Vagina (tissue), 2 donors: ENCODE measurements at regions not wholly inside any gene's neighbourhood (a gene's known extent, or its start where the extent isn't known, plus 50 kb on each side); places are given as distances from the start of the nearest gene placed in this dataset.

Experiments used
- DNase-seq, 2 donors: peaks; one replicate each; pipeline ENCODE4 v3.0.0-alpha.2; 2017; ENCODE audit errors: extremely low spot score in 2 of 2
- H3K27ac ChIP-seq: fragments of 200-600 bp; sonication (generic); one replicate; pipeline ENCODE4 v1.5.1; 2019
- H3K27me3 ChIP-seq: fragments of 200-600 bp; sonication (generic); one replicate; pipeline ENCODE4 v1.5.1; 2019
- H3K36me3 ChIP-seq, 2 donors: fragments of 200-600 bp; sonication (generic); one replicate each; pipeline ENCODE4 v1.5.1; 2017 to 2019
- H3K4me1 ChIP-seq: fragments of 200-600 bp; sonication (generic); one replicate; pipeline ENCODE4 v1.5.1; 2019
- H3K4me3 ChIP-seq, 2 donors: fragments of 200-600 bp; sonication (generic); 1 replicate in 1 of 2; 2 replicates in 1 of 2; pipeline ENCODE4 v1.5.1; 2016 to 2019
- H3K9me3 ChIP-seq: fragments of 200-600 bp; sonication (generic); one replicate; pipeline ENCODE4 v1.5.1; 2019
- POLR2A ChIP-seq, 2 donors: fragments of 450-650 bp; IDR thresholded peaks; one replicate each; pipeline ENCODE4 v1.6.1; 2017; ENCODE audit warnings: antibody characterized with exemption in 2 of 2, mild to moderate bottlenecking in 2 of 2, moderate library complexity in 2 of 2
- POLR2AphosphoS5 ChIP-seq, 2 donors: sonication (generic); formaldehyde crosslinking; IDR thresholded peaks; one replicate each; pipeline ENCODE4 v1.9.0; 2017; ENCODE audit warnings: antibody characterized with exemption in 2 of 2, mild to moderate bottlenecking in 2 of 2, low read depth in 1 of 2; ENCODE audit not compliant: insufficient read depth in 1 of 2
- intact Hi-C: fragments of 100-400 bp; cut with DNase I; formaldehyde crosslinking; loops from one replicate; pipeline ENCODE4 v1.15.1; 2023
- TF ChIP-seq, protein P1 (sequence below), 3 experiments: fragments of 450-650 bp in 2 of 3; fragments of 200-600 bp in 1 of 3; sonication (generic) in 1 of 3; IDR thresholded peaks; one replicate each; pipeline ENCODE4 v1.5.1; 2017 to 2019; ENCODE audit warnings: antibody characterized with exemption in 3 of 3, mild to moderate bottlenecking in 2 of 3, moderate library complexity in 2 of 3

DNA sequence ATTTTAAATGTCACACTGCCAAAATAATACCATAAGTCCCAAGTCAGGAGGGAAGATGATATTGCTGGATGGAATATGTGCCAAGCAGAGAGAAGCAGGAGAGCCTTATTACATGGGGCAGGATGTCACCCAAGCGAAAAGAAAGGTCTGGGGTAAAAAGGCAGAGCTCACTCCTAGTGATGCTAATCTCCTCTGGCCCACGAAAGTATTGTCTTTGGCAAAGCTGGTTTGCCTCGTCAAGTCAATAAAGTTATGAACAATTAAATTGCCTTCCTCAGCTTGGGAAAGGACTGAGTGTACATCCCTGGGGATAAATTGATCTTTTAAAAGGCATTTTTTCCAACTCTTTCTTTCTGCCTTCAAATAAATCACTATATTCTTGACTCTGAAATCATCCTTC, 220.6 kb downstream of the DMAC1 start:
- Histone ChIP-seq H3K36me3 (no peaks in the 10 kb centered on the region), H3K27ac (no peak overlapping the region), H3K4me1 (no peaks in the 10 kb centered on the region), H3K9me3 (no peaks in the 10 kb centered on the region), H3K27me3 (no peaks in the 10 kb centered on the region), H3K4me3 (no peak overlapping the region)
- no peak for DNase-seq
- TF ChIP-seq POLR2AphosphoS5 (IDR thresholded peaks at IDR 0.05; ENCODE audit: insufficient read depth in 1 of 2, low read depth in 1 of 2) (no peak), POLR2A (IDR thresholded peaks at IDR 0.05) (no peak)
- TF ChIP-seq, protein P1, sequence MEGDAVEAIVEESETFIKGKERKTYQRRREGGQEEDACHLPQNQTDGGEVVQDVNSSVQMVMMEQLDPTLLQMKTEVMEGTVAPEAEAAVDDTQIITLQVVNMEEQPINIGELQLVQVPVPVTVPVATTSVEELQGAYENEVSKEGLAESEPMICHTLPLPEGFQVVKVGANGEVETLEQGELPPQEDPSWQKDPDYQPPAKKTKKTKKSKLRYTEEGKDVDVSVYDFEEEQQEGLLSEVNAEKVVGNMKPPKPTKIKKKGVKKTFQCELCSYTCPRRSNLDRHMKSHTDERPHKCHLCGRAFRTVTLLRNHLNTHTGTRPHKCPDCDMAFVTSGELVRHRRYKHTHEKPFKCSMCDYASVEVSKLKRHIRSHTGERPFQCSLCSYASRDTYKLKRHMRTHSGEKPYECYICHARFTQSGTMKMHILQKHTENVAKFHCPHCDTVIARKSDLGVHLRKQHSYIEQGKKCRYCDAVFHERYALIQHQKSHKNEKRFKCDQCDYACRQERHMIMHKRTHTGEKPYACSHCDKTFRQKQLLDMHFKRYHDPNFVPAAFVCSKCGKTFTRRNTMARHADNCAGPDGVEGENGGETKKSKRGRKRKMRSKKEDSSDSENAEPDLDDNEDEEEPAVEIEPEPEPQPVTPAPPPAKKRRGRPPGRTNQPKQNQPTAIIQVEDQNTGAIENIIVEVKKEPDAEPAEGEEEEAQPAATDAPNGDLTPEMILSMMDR (IDR thresholded peaks at IDR 0.05) = no peak
- intact Hi-C loops = no loop called here

DNA sequence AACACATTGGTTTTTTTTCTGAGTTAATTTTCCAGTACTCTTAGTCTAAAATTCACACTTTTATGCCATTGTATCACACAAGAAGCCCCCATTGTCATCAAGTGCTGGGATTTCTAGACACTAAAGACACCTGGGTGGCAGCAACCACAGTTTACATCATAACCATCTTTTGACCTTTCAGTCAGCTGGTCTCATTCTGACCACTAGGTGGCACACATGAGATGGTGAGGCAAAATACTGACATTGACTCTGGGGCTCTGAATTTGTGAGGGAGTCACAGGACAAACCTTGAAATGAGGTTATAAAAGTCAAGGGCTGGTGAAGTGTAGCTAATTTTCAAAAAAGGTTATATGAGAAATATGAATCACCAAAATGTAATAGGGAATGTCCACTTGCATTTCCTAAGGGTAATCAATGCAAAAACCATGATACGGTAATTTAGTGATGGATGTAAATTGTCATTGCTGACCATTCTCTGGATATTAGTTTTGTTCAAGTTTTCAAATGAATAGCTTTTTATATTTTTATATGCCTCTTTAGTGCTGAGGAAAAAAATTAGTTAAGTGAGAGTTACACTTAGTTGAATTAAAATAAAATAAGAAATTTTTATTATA, 229.4 kb downstream of the DMAC1 start:
- no peak overlapping the region for H3K27ac ChIP-seq
- TF ChIP-seq, protein P1 (IDR thresholded peaks at IDR 0.05) = peak in 2 of 3 experiments; percentile 42 to 50
- no peak for TF ChIP-seq POLR2AphosphoS5 (IDR thresholded peaks at IDR 0.05; ENCODE audit: insufficient read depth in 1 of 2, low read depth in 1 of 2)
- no peak for TF ChIP-seq POLR2A (IDR thresholded peaks at IDR 0.05)
- no peaks in the 10 kb centered on the region for H3K36me3 ChIP-seq
- no peaks in the 10 kb centered on the region for H3K9me3 ChIP-seq
- no peak for DNase-seq
- H3K27me3 ChIP-seq = no peaks in the 10 kb centered on the region
- no peak overlapping the region for H3K4me3 ChIP-seq
- no peaks in the 10 kb centered on the region for H3K4me1 ChIP-seq
- intact Hi-C loops = no loop called here

- TF ChIP-seq, protein P1 (IDR thresholded peaks at IDR 0.05) = no peak
- no peak for TF ChIP-seq POLR2A (IDR thresholded peaks at IDR 0.05)
- no peak for TF ChIP-seq POLR2AphosphoS5 (IDR thresholded peaks at IDR 0.05; ENCODE audit: insufficient read depth in 1 of 2, low read depth in 1 of 2)
- intact Hi-C loops = no loop called here
Observed at GRCh38 chr9:7567687-7568086, 231.9 kb downstream of the DMAC1 start.

DNA sequence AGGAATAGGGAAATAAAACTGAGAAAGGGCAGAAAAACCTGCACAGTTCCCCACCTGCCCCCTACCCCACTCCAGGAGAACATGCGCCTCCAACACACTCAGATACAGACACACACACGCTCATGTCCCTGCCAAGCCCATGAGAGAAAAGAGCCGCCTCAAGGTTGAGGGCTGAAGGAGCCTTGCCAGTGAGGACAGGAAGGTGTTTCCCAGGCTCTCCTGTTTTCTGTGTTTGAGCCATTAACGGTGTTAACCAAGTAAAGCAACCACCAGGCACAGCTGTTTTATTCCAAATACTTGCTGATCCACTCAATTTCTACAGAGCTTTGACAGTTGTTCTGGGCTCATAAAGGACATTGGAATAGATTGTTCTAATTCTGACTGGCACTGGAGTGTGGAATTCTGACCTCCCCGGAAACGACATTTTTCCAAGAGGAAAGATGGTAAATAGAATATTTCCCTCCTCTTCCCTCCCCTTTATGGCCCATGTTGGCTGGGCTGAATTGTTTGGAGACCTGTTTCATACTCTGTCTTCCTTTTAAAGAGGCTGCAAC, 238.0 kb downstream of the DMAC1 start:
- H3K27ac ChIP-seq = no peak overlapping the region
- no peak for DNase-seq
- TF ChIP-seq, protein P1 (IDR thresholded peaks at IDR 0.05) = no peak
- no peak for TF ChIP-seq POLR2AphosphoS5 (IDR thresholded peaks at IDR 0.05; ENCODE audit: insufficient read depth in 1 of 2, low read depth in 1 of 2)
- TF ChIP-seq POLR2A (IDR thresholded peaks at IDR 0.05) = no peak
- H3K4me1 ChIP-seq = no peaks in the 10 kb centered on the region
- H3K36me3 ChIP-seq = no peaks in the 10 kb centered on the region
- no peaks in the 10 kb centered on the region for H3K27me3 ChIP-seq
- H3K4me3 ChIP-seq = no peak overlapping the region
- intact Hi-C loops = no loop called here
- H3K9me3 ChIP-seq = no peaks in the 10 kb centered on the region

More at GRCh38 chr9:7567687-7568086, 231.9 kb downstream of the DMAC1 start:
- DNase-seq = no peak
- H3K27me3 ChIP-seq = no peaks in the 10 kb centered on the region
- no peaks in the 10 kb centered on the region for H3K36me3 ChIP-seq
- no peak overlapping the region for H3K4me3 ChIP-seq
- H3K9me3 ChIP-seq = no peaks in the 10 kb centered on the region
- no peaks in the 10 kb centered on the region for H3K4me1 ChIP-seq
- H3K27ac ChIP-seq = no peak overlapping the region

DNA sequence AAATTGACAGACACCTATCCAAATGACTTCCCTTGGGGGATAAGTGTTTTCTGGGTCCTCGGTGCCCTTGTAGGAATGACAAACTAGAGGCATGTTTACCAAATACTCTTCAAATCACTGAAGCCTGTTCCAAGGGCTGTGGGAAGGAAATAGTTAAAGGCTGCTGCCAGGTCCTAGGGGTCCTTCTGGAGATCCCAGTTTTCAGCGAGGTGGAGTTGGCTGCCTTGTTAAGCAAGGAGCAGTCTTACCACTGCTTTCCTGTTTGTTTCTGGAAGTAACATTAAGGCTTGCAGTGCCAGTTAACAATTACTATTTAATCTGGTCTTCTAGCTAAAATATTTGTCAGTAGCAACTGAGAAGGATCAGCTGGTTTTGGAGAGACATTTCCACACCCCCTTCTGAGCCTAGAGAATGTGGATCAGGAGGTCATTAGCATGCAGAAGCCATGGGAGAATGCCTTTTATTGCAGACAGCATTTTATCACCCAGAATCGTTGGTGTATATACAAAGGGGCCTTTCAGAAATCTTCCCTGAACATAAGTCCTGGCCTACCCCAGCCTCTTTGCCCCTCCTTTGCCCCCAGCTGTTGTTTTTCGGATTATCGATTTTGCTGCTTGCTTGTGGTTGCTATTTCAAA, 238.8 kb downstream of the DMAC1 start:
- Histone ChIP-seq H3K27ac (no peak overlapping the region), H3K27me3 (no peaks in the 10 kb centered on the region), H3K4me1 (no peaks in the 10 kb centered on the region), H3K4me3 (no peak overlapping the region), H3K36me3 (no peaks in the 10 kb centered on the region), H3K9me3 (no peaks in the 10 kb centered on the region)
- DNase-seq = no peak
- TF ChIP-seq, protein P1 (IDR thresholded peaks at IDR 0.05) = no peak
- no peak for TF ChIP-seq POLR2AphosphoS5 (IDR thresholded peaks at IDR 0.05; ENCODE audit: insufficient read depth in 1 of 2, low read depth in 1 of 2)
- no peak for TF ChIP-seq POLR2A (IDR thresholded peaks at IDR 0.05)
- intact Hi-C loops = no loop called here
